Midbrain (tissue), 1 donor: ENCODE measurements at regions not wholly inside any gene's neighbourhood (a gene's known extent, or its start where the extent isn't known, plus 50 kb on each side); places are given as distances from the start of the nearest gene placed in this dataset.

ENCODE experiments used
- DNase-seq: peaks from one replicate; lab custom pipeline; 2025; lab: John Stamatoyannopoulos, UW

GRCh38 chr15:93282808-93283207 lies 193.8 kb upstream of the RGMA start:
- no peak for DNase-seq

- no peak for DNase-seq
Observed at GRCh38 chr15:93278783-93279182, 189.8 kb upstream of the RGMA start.

- no peak for DNase-seq
Observed at GRCh38 chr15:93278006-93278405, 189.0 kb upstream of the RGMA start.

GRCh38 chr15:93274257-93274656 lies 185.2 kb upstream of the RGMA start:
- DNase-seq = no peak

GRCh38 chr15:93271871-93272270 lies 182.9 kb upstream of the RGMA start:
- DNase-seq = no peak

- DNase-seq = no peak
Observed at GRCh38 chr15:93270937-93271467, 182.0 kb upstream of the RGMA start.

- DNase-seq = no peak
Observed at GRCh38 chr15:93268066-93268465, 179.1 kb upstream of the RGMA start.

- DNase-seq = no peak
Observed at GRCh38 chr15:93266291-93266690, 177.3 kb upstream of the RGMA start.

GRCh38 chr15:93265111-93265556 lies 176.1 kb upstream of the RGMA start:
- no peak for DNase-seq

- DNase-seq = no peak
Observed at GRCh38 chr15:93261845-93262244, 172.8 kb upstream of the RGMA start.

- no peak for DNase-seq
Observed at GRCh38 chr15:93257920-93258319, 168.9 kb upstream of the RGMA start.

GRCh38 chr15:93253681-93254080 lies 164.7 kb upstream of the RGMA start:
- no peak for DNase-seq

- no peak for DNase-seq
Observed at GRCh38 chr15:93252780-93253179, 163.8 kb upstream of the RGMA start.

- no peak for DNase-seq
Observed at GRCh38 chr15:93250950-93251349, 161.9 kb upstream of the RGMA start.

- no peak for DNase-seq
Observed at GRCh38 chr15:93250209-93250608, 161.2 kb upstream of the RGMA start.

- DNase-seq = no peak
Observed at GRCh38 chr15:93249623-93250022, 160.6 kb upstream of the RGMA start.

- DNase-seq = no peak
Observed at GRCh38 chr15:93247466-93248121, 158.6 kb upstream of the RGMA start.

- DNase-seq = no peak
Observed at GRCh38 chr15:93246266-93247242, 157.5 kb upstream of the RGMA start.

- DNase-seq = no peak
Observed at GRCh38 chr15:93245661-93246042, 156.6 kb upstream of the RGMA start.

GRCh38 chr15:93244696-93245660 lies 156.0 kb upstream of the RGMA start:
- no peak for DNase-seq

GRCh38 chr15:93243573-93243972 lies 154.6 kb upstream of the RGMA start:
- DNase-seq = no peak
